GM18502 (cell line): ENCODE measurements at regions not wholly inside any gene's neighbourhood (a gene's known extent, or its start where the extent isn't known, plus 50 kb on each side); places are given as distances from the start of the nearest gene placed in this dataset.

Experiments
- ATAC-seq: cut with Tn5 transposase; IDR thresholded peaks from one replicate; pipeline ENCODE4 v1.9.1; 2021; ENCODE audit warnings: mild to moderate bottlenecking; ENCODE audit not compliant: unreplicated experiment, poor library complexity

GRCh38 chr5:73312872-73313510 is 135.6 kb downstream of the FOXD1 start:
- ATAC-seq: no peak

GRCh38 chr5:73312146-73312871 is 136.3 kb downstream of the FOXD1 start:
- ATAC-seq: no peak

- ATAC-seq: no peak
These were observed 137.1 kb downstream of the FOXD1 start for GRCh38 chr5:73311291-73312110.

- ATAC-seq: no peak
These were observed 134.8 kb downstream of the TMEM174 start for GRCh38 chr5:73307645-73308355.

- no peak for ATAC-seq
These were observed 133.8 kb downstream of the TMEM174 start for GRCh38 chr5:73306741-73307275.

GRCh38 chr5:73306078-73306719 is 133.2 kb downstream of the TMEM174 start:
- ATAC-seq: no peak

- no peak for ATAC-seq
These were observed 132.4 kb downstream of the TMEM174 start for GRCh38 chr5:73305386-73305785.

GRCh38 chr5:73304381-73304780 is 131.4 kb downstream of the TMEM174 start:
- no peak for ATAC-seq

GRCh38 chr5:73303148-73304079 is 130.4 kb downstream of the TMEM174 start:
- no peak for ATAC-seq

- no peak for ATAC-seq
These were observed 129.8 kb downstream of the TMEM174 start for GRCh38 chr5:73302797-73303147.

- ATAC-seq: no peak
These were observed 128.4 kb downstream of the TMEM174 start for GRCh38 chr5:73301208-73301901.

- ATAC-seq: no peak
These were observed 127.6 kb downstream of the TMEM174 start for GRCh38 chr5:73300337-73301207.

GRCh38 chr5:73299665-73300336 is 126.8 kb downstream of the TMEM174 start:
- ATAC-seq: no peak

GRCh38 chr5:73298772-73299630 is 126.0 kb downstream of the TMEM174 start:
- no peak for ATAC-seq

- no peak for ATAC-seq
These were observed 125.3 kb downstream of the TMEM174 start for GRCh38 chr5:73298251-73298771.

- ATAC-seq: no peak
These were observed 124.4 kb downstream of the TMEM174 start for GRCh38 chr5:73297430-73297829.
